Stimulated activated CD8-positive, alpha-beta memory T cell treated with anti-CD3 and anti-CD28 coated beads, Interleukin-12 subunit alpha, Interleukin-12 subunit beta, amount 100 ng/mL, for 1 hour (primary cell): ENCODE measurements at regions not wholly inside any gene's neighbourhood (a gene's known extent, or its start where the extent isn't known, plus 50 kb on each side); places are given as distances from the start of the nearest gene placed in this dataset.

Experiments
- DNase-seq: peaks from one replicate; pipeline ENCODE4 v3.0.0-alpha.2; 2020; ENCODE audit warnings: low read depth

- no peak for DNase-seq
These were observed 472.0 kb upstream of the CNTNAP2 start for GRCh38 chr7:145644426-145645134.

GRCh38 chr7:145643981-145644380 lies 472.6 kb upstream of the CNTNAP2 start:
- DNase-seq = no peak

- DNase-seq = no peak
These were observed 483.1 kb upstream of the CNTNAP2 start for GRCh38 chr7:145633513-145633912.

GRCh38 chr7:145624618-145625017 lies 492.0 kb upstream of the CNTNAP2 start:
- no peak for DNase-seq

GRCh38 chr7:145605963-145606362 lies 510.6 kb upstream of the CNTNAP2 start:
- DNase-seq = no peak

- DNase-seq = no peak
These were observed 517.2 kb upstream of the CNTNAP2 start for GRCh38 chr7:145599376-145599775.

GRCh38 chr7:145584401-145584800 lies 532.2 kb upstream of the CNTNAP2 start:
- no peak for DNase-seq

GRCh38 chr7:145582742-145583303 lies 533.8 kb upstream of the CNTNAP2 start:
- DNase-seq = no peak

GRCh38 chr7:145557805-145558204 lies 558.8 kb upstream of the CNTNAP2 start:
- DNase-seq = no peak

- no peak for DNase-seq
These were observed 573.4 kb upstream of the CNTNAP2 start for GRCh38 chr7:145543242-145543641.

- DNase-seq = no peak
These were observed 576.7 kb upstream of the CNTNAP2 start for GRCh38 chr7:145539910-145540309.

GRCh38 chr7:145534301-145534700 lies 582.3 kb upstream of the CNTNAP2 start:
- no peak for DNase-seq

- DNase-seq = no peak
These were observed 596.3 kb upstream of the CNTNAP2 start for GRCh38 chr7:145520284-145520683.

- no peak for DNase-seq
These were observed 605.6 kb upstream of the CNTNAP2 start for GRCh38 chr7:145511004-145511403.

GRCh38 chr7:145497911-145498525 lies 618.6 kb upstream of the CNTNAP2 start:
- no peak for DNase-seq

GRCh38 chr7:145490356-145490755 lies 626.2 kb upstream of the CNTNAP2 start:
- DNase-seq = no peak

GRCh38 chr7:145489609-145490008 lies 627.0 kb upstream of the CNTNAP2 start:
- no peak for DNase-seq

- no peak for DNase-seq
These were observed 627.8 kb upstream of the CNTNAP2 start for GRCh38 chr7:145488816-145489215.

GRCh38 chr7:145481985-145482384 lies 634.6 kb upstream of the CNTNAP2 start:
- no peak for DNase-seq

- no peak for DNase-seq
These were observed 638.1 kb upstream of the CNTNAP2 start for GRCh38 chr7:145478541-145478940.

GRCh38 chr7:145474009-145474686 lies 638.3 kb upstream of the TPK1 start:
- DNase-seq = no peak

- DNase-seq = no peak
These were observed 636.0 kb upstream of the TPK1 start for GRCh38 chr7:145471883-145472282.

- no peak for DNase-seq
These were observed 628.4 kb upstream of the TPK1 start for GRCh38 chr7:145464287-145464686.
